ENCODE measurements at regions not wholly inside any gene's neighbourhood (a gene's known extent, or its start where the extent isn't known, plus 50 kb on each side); places are given as distances from the start of the nearest gene placed in this dataset.
A peak's percentile ranks its signal among the peaks of the same experiment; 100 is the strongest.

GRCh38 chr13:61685682-61686012, 270.0 kb upstream of the PCDH20 start:
- TF ChIP-seq TCF12 (IDR thresholded peaks at IDR 0.05; ENCODE audit: low read depth): no peak
- no peak for TF ChIP-seq ZBTB7A (IDR thresholded peaks at IDR 0.05; ENCODE audit: low read depth)
- peak; percentile 59 for TF ChIP-seq RAD21 (IDR thresholded peaks at IDR 0.05; ENCODE audit: low read depth)
- TF ChIP-seq CEBPB (IDR thresholded peaks at IDR 0.05): no peak
- no peak for TF ChIP-seq CREB1 (IDR thresholded peaks at IDR 0.05; ENCODE audit: low read depth)
- no peak for TF ChIP-seq TEAD4 (IDR thresholded peaks at IDR 0.05)
- TF ChIP-seq TAF1 (IDR thresholded peaks at IDR 0.05; ENCODE audit: low read depth): no peak

- TF ChIP-seq MAX (IDR thresholded peaks at IDR 0.05): no peak
- TF ChIP-seq USF1 (IDR thresholded peaks at IDR 0.05): no peak
- no peak for TF ChIP-seq ZBTB7A (IDR thresholded peaks at IDR 0.05; ENCODE audit: low read depth)
- TF ChIP-seq NFIC (IDR thresholded peaks at IDR 0.05): no peak
- no peak for TF ChIP-seq RAD21 (IDR thresholded peaks at IDR 0.05; ENCODE audit: low read depth)
- no peak for TF ChIP-seq YY1 (IDR thresholded peaks at IDR 0.05; ENCODE audit: low read depth)
- TF ChIP-seq TCF12 (IDR thresholded peaks at IDR 0.05; ENCODE audit: low read depth): no peak
- no peak for TF ChIP-seq EGR1 (IDR thresholded peaks at IDR 0.05)
- TF ChIP-seq TAF1 (IDR thresholded peaks at IDR 0.05; ENCODE audit: low read depth): no peak
- no peak for TF ChIP-seq CEBPB (IDR thresholded peaks at IDR 0.05)
- no peak for TF ChIP-seq REST (IDR thresholded peaks at IDR 0.05; ENCODE audit: low read depth)
- no peak for TF ChIP-seq FOXM1 (IDR thresholded peaks at IDR 0.05; ENCODE audit: borderline replicate concordance, low read depth)
- TF ChIP-seq EP300 (IDR thresholded peaks at IDR 0.05; ENCODE audit: borderline replicate concordance): no peak
- no peak for TF ChIP-seq CREB1 (IDR thresholded peaks at IDR 0.05; ENCODE audit: low read depth)
These were observed 269.5 kb upstream of the PCDH20 start for GRCh38 chr13:61684976-61685681.

GRCh38 chr13:61672756-61673155, 257.1 kb upstream of the PCDH20 start:
- TF ChIP-seq TAF1 (IDR thresholded peaks at IDR 0.05; ENCODE audit: low read depth): no peak

GRCh38 chr13:61670384-61671161, 254.9 kb upstream of the PCDH20 start:
- TF ChIP-seq TAF1 (IDR thresholded peaks at IDR 0.05; ENCODE audit: low read depth) (no peak), CEBPB (IDR thresholded peaks at IDR 0.05) (no peak), USF1 (IDR thresholded peaks at IDR 0.05) (no peak), TCF12 (IDR thresholded peaks at IDR 0.05; ENCODE audit: low read depth) (no peak), TEAD4 (IDR thresholded peaks at IDR 0.05) (no peak), YY1 (IDR thresholded peaks at IDR 0.05; ENCODE audit: low read depth) (no peak), REST (IDR thresholded peaks at IDR 0.05; ENCODE audit: low read depth) (no peak), RAD21 (IDR thresholded peaks at IDR 0.05; ENCODE audit: low read depth) (no peak), EGR1 (IDR thresholded peaks at IDR 0.05) (no peak), CREB1 (IDR thresholded peaks at IDR 0.05; ENCODE audit: low read depth) (no peak), MAX (IDR thresholded peaks at IDR 0.05) (no peak), NFIC (IDR thresholded peaks at IDR 0.05) (no peak), FOXM1 (IDR thresholded peaks at IDR 0.05; ENCODE audit: borderline replicate concordance, low read depth) (no peak), ZBTB7A (IDR thresholded peaks at IDR 0.05; ENCODE audit: low read depth) (no peak), EP300 (IDR thresholded peaks at IDR 0.05; ENCODE audit: borderline replicate concordance) (no peak)

- TF ChIP-seq TEAD4 (IDR thresholded peaks at IDR 0.05) (no peak), USF1 (IDR thresholded peaks at IDR 0.05) (no peak), EGR1 (IDR thresholded peaks at IDR 0.05) (no peak), EP300 (IDR thresholded peaks at IDR 0.05; ENCODE audit: borderline replicate concordance) (no peak), TAF1 (IDR thresholded peaks at IDR 0.05; ENCODE audit: low read depth) (no peak), YY1 (IDR thresholded peaks at IDR 0.05; ENCODE audit: low read depth) (no peak), RAD21 (IDR thresholded peaks at IDR 0.05; ENCODE audit: low read depth) (no peak), MAX (IDR thresholded peaks at IDR 0.05) (no peak), TCF12 (IDR thresholded peaks at IDR 0.05; ENCODE audit: low read depth) (no peak), NFIC (IDR thresholded peaks at IDR 0.05) (no peak), ZBTB7A (IDR thresholded peaks at IDR 0.05; ENCODE audit: low read depth) (no peak), CEBPB (IDR thresholded peaks at IDR 0.05) (no peak)
These were observed 249.4 kb upstream of the PCDH20 start for GRCh38 chr13:61664801-61665705.
